ENCODE measurements at regions not wholly inside any gene's neighbourhood (a gene's known extent, or its start where the extent isn't known, plus 50 kb on each side); places are given as distances from the start of the nearest gene placed in this dataset.

DNA sequence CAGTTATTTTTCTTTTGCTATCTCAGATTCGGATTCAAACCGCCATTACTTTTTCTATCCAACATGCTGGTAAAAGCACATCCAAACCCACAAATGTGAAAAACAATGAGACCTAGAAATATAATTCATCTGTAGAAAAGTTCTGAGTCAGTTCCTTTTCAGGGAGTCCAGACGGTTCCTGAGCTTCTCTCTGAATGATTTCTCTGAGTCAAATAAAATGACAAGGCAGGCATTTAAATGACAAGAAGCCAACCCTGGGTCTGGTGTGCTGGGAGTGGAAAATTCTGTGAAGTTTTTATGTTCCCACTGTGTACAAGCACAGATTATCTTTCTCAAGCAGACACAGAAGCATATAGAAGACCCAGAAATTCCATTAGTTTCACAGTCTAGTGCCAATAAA lies 96.3 kb upstream of the ANKRD1 start:
- TF ChIP-seq, protein P1, sequence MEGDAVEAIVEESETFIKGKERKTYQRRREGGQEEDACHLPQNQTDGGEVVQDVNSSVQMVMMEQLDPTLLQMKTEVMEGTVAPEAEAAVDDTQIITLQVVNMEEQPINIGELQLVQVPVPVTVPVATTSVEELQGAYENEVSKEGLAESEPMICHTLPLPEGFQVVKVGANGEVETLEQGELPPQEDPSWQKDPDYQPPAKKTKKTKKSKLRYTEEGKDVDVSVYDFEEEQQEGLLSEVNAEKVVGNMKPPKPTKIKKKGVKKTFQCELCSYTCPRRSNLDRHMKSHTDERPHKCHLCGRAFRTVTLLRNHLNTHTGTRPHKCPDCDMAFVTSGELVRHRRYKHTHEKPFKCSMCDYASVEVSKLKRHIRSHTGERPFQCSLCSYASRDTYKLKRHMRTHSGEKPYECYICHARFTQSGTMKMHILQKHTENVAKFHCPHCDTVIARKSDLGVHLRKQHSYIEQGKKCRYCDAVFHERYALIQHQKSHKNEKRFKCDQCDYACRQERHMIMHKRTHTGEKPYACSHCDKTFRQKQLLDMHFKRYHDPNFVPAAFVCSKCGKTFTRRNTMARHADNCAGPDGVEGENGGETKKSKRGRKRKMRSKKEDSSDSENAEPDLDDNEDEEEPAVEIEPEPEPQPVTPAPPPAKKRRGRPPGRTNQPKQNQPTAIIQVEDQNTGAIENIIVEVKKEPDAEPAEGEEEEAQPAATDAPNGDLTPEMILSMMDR (IDR thresholded peaks at IDR 0.05), result no peak
- TF ChIP-seq POLR2AphosphoS5 (IDR thresholded peaks at IDR 0.05; ENCODE audit: low read depth, low read length) (no peak), TAF1 (IDR thresholded peaks at IDR 0.05; ENCODE audit: borderline replicate concordance, low read depth, low read length) (no peak)
- TF ChIP-seq, protein P2, sequence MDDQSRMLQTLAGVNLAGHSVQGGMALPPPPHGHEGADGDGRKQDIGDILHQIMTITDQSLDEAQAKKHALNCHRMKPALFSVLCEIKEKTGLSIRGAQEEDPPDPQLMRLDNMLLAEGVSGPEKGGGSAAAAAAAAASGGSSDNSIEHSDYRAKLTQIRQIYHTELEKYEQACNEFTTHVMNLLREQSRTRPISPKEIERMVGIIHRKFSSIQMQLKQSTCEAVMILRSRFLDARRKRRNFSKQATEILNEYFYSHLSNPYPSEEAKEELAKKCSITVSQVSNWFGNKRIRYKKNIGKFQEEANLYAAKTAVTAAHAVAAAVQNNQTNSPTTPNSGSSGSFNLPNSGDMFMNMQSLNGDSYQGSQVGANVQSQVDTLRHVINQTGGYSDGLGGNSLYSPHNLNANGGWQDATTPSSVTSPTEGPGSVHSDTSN (IDR thresholded peaks at IDR 0.05), result no peak

Data from SK-N-SH (cell line).